T-helper 2 cell treated with Interferon-gamma antibody and Interleukin-4, amounts not matched to agents 5 μg/mL and 100 μg/mL, for 36 hours (primary cell): ENCODE measurements at regions not wholly inside any gene's neighbourhood (a gene's known extent, or its start where the extent isn't known, plus 50 kb on each side); places are given as distances from the start of the nearest gene placed in this dataset.

Source experiments
- DNase-seq: peaks from one replicate; pipeline ENCODE4 v3.0.0; 2021; ENCODE audit warnings: low spot score
- H3K27ac Mint-ChIP-seq: one replicate; pipeline ENCODE4 v1.8.0; 2021; ENCODE audit warnings: mild to moderate bottlenecking, mixed read lengths
- H3K27me3 Mint-ChIP-seq: one replicate; pipeline ENCODE4 v1.8.0; 2021; ENCODE audit warnings: low read depth, mixed read lengths
- H3K36me3 Mint-ChIP-seq: one replicate; pipeline ENCODE4 v1.8.0; 2021; ENCODE audit warnings: low read depth, mixed read lengths
- H3K4me1 Mint-ChIP-seq: one replicate; pipeline ENCODE4 v1.8.0; 2021; ENCODE audit warnings: low read depth, mixed read lengths
- H3K4me3 Mint-ChIP-seq: one replicate; pipeline ENCODE4 v1.8.0; 2022; ENCODE audit warnings: mild to moderate bottlenecking, moderate library complexity, mixed read lengths
- H3K9me3 Mint-ChIP-seq: one replicate; pipeline ENCODE4 v1.8.0; 2021; ENCODE audit warnings: mixed read lengths

DNA sequence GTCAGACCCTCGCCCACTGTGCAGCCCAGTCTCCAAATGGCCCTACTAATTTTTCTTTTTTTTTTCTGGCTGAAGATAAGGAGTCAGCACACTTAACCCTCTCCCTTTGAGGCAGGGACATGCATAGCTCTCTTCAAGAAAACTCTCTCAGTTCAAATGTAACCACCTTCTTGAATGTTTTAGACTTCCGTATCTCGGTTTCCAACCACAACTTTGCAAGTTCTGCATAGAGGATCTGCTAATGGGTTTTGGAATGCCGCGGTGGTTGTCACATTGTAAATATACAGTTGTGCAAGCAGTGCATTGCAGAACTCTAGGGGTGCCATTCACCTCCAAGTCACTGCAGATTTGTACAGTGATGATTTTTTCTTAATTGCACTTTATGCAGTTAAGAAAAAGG is 59.4 kb upstream of the SLC35B3 start:
- no peaks in the 10 kb centered on the region for H3K4me1 Mint-ChIP-seq
- H3K27me3 Mint-ChIP-seq: no peaks in the 10 kb centered on the region
- H3K9me3 Mint-ChIP-seq: no peaks in the 10 kb centered on the region

DNA sequence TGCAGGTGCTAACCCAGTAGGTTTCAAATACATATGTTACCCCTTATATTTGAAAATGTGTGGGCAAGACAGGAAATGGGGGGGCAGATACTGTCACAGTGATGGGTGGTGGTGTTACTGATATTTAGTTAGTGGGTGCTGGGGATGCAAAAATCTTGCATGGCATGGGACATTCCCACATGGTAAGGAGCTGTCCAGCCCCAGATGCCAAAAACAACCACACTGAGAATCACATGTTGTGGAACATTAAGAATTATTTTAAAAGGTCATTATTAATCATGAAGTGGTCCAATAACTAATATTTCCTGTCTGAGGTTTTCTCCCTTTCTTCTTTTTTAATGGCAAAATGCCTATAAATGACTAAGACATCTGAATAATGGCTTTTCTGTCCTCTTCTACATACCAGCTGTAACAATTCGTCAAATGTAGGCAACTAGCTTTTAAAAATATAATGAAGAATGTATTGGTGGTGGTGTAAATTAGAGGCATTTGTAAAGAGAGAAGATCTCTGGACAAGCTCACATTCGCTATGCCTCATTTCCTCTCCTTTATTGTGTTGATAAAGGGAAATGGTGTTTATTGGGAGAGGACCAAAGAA is 57.3 kb upstream of the SLC35B3 start:
- Mint-ChIP-seq H3K9me3 (no peaks in the 10 kb centered on the region), H3K36me3 (no peaks in the 10 kb centered on the region), H3K4me1 (no peaks in the 10 kb centered on the region), H3K4me3 (no peak overlapping the region), H3K27me3 (no peaks in the 10 kb centered on the region), H3K27ac (no peak overlapping the region)
- no peak for DNase-seq

More for the DNA sequence above, 59.4 kb upstream of the SLC35B3 start:
- Mint-ChIP-seq H3K36me3 (no peaks in the 10 kb centered on the region), H3K27ac (no peak overlapping the region), H3K4me3 (no peak overlapping the region)
- no peak for DNase-seq
